ENCODE measurements at regions not wholly inside any gene's neighbourhood (a gene's known extent, or its start where the extent isn't known, plus 50 kb on each side); places are given as distances from the start of the nearest gene placed in this dataset.

DNA sequence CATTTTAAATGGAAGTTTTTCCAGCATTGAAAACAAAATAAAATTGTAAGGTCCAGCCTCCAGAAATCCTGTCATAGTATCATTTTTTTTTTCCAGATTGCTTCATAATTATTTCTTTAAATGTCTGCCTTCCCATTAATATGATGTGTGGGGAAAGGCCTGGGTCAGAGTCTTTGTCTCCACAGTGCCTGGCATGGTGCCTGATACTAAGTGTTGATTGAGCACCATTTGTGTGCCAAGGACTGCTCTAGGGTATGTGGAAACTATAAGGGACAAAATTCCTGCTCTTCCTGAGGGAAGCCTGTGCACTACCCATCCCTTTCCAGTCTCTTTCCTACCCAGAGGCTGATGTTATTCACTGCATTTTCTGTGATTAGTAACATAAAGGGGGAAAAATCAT lies 53.1 kb upstream of the BEND4 start:
- no peak for TF ChIP-seq EZH2phosphoT487 (IDR thresholded peaks at IDR 0.05; ENCODE audit: low read depth)
- TF ChIP-seq, protein P1, sequence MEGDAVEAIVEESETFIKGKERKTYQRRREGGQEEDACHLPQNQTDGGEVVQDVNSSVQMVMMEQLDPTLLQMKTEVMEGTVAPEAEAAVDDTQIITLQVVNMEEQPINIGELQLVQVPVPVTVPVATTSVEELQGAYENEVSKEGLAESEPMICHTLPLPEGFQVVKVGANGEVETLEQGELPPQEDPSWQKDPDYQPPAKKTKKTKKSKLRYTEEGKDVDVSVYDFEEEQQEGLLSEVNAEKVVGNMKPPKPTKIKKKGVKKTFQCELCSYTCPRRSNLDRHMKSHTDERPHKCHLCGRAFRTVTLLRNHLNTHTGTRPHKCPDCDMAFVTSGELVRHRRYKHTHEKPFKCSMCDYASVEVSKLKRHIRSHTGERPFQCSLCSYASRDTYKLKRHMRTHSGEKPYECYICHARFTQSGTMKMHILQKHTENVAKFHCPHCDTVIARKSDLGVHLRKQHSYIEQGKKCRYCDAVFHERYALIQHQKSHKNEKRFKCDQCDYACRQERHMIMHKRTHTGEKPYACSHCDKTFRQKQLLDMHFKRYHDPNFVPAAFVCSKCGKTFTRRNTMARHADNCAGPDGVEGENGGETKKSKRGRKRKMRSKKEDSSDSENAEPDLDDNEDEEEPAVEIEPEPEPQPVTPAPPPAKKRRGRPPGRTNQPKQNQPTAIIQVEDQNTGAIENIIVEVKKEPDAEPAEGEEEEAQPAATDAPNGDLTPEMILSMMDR (IDR thresholded peaks at IDR 0.05; ENCODE audit: low read depth, low read length) = no peak
- Histone ChIP-seq H3K9ac (ENCODE audit: low read length) (no peak overlapping the region), H3K9me3 (ENCODE audit: insufficient read depth, low read length) (no peaks in the 10 kb centered on the region), H3K4me3 (ENCODE audit: low read length) (no peak overlapping the region), H3K27ac (ENCODE audit: low read length) (no peak overlapping the region), H3K4me2 (ENCODE audit: low read length) (no peak overlapping the region), H3K27me3 (ENCODE audit: low read depth, low read length) (no peaks in the 10 kb centered on the region), H3K4me1 (ENCODE audit: low read length) (no peaks in the 10 kb centered on the region), H2AFZ (ENCODE audit: low read depth, low read length) (no peak overlapping the region), H4K20me1 (ENCODE audit: insufficient read depth, low read length) (no peaks in the 10 kb centered on the region), H3K36me3 (replicated peaks; ENCODE audit: low read depth, low read length) (no peaks in the 10 kb centered on the region), H3K79me2 (ENCODE audit: low read length) (no peaks in the 10 kb centered on the region)

DNA sequence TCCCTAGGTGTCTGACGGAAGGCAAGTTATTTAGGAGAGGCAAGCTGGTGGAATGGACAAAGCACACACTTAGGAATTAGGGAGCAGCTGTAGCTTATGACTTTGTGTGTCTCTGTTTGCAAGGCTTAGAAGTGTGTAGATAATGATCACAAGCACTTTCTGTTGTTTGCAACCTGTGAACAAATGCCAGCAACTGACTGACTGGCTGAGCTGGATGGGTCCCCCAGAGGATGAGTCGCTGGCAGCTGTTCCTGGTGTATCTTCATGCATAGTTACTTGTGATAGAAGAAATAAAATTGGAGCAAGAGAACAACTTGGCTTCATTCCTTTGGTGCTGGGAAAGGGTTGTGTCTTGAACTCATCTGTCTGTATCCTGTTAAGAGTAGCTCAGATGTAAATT lies 64.2 kb upstream of the BEND4 start:
- no peak overlapping the region for H3K27ac ChIP-seq (ENCODE audit: low read length)
- H3K4me2 ChIP-seq (ENCODE audit: low read length) = no peak overlapping the region
- no peak overlapping the region for H2AFZ ChIP-seq (ENCODE audit: low read depth, low read length)
- TF ChIP-seq, protein P1 (IDR thresholded peaks at IDR 0.05; ENCODE audit: low read depth, low read length) = no peak
- TF ChIP-seq EZH2phosphoT487 (IDR thresholded peaks at IDR 0.05; ENCODE audit: low read depth) = no peak
- no peaks in the 10 kb centered on the region for H3K9me3 ChIP-seq (ENCODE audit: insufficient read depth, low read length)
- no peak overlapping the region for H3K9ac ChIP-seq (ENCODE audit: low read length)
- no peaks in the 10 kb centered on the region for H3K27me3 ChIP-seq (ENCODE audit: low read depth, low read length)
- H3K79me2 ChIP-seq (ENCODE audit: low read length) = no peaks in the 10 kb centered on the region
- no peaks in the 10 kb centered on the region for H3K36me3 ChIP-seq (replicated peaks; ENCODE audit: low read depth, low read length)
- H4K20me1 ChIP-seq (ENCODE audit: insufficient read depth, low read length) = no peaks in the 10 kb centered on the region
- no peaks in the 10 kb centered on the region for H3K4me1 ChIP-seq (ENCODE audit: low read length)
- H3K4me3 ChIP-seq (ENCODE audit: low read length) = no peak overlapping the region

DNA sequence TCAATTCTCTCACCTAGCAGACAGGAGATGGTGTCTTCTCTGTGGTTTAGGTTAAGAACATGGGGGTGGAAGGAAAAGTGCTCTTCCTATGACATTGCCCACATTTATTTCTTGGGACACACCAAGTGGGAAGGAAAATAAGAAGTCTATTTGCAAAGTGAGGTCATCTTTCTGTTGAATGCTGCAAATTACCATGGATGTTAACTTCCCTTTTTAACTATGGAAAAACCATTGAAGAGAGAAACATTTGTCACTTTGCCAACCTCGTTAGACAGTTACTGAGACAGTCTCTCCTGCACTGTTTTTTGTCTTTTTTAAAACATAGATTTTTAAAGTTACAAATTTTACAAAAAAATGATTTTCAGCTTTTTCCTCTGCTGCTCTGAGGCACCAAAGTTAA lies 72.8 kb upstream of the BEND4 start:
- no peak overlapping the region for H3K9ac ChIP-seq (ENCODE audit: low read length)
- TF ChIP-seq, protein P1 (IDR thresholded peaks at IDR 0.05; ENCODE audit: low read depth, low read length) = no peak
- TF ChIP-seq EZH2phosphoT487 (IDR thresholded peaks at IDR 0.05; ENCODE audit: low read depth) = no peak
- no peaks in the 10 kb centered on the region for H3K79me2 ChIP-seq (ENCODE audit: low read length)
- H3K9me3 ChIP-seq (ENCODE audit: insufficient read depth, low read length) = no peaks in the 10 kb centered on the region
- H3K27me3 ChIP-seq (ENCODE audit: low read depth, low read length) = no peaks in the 10 kb centered on the region
- no peaks in the 10 kb centered on the region for H3K36me3 ChIP-seq (replicated peaks; ENCODE audit: low read depth, low read length)
- no peak overlapping the region for H3K4me2 ChIP-seq (ENCODE audit: low read length)
- H3K27ac ChIP-seq (ENCODE audit: low read length) = no peak overlapping the region
- H2AFZ ChIP-seq (ENCODE audit: low read depth, low read length) = no peak overlapping the region
- no peak overlapping the region for H3K4me3 ChIP-seq (ENCODE audit: low read length)
- no peaks in the 10 kb centered on the region for H4K20me1 ChIP-seq (ENCODE audit: insufficient read depth, low read length)
- no peaks in the 10 kb centered on the region for H3K4me1 ChIP-seq (ENCODE audit: low read length)

DNA sequence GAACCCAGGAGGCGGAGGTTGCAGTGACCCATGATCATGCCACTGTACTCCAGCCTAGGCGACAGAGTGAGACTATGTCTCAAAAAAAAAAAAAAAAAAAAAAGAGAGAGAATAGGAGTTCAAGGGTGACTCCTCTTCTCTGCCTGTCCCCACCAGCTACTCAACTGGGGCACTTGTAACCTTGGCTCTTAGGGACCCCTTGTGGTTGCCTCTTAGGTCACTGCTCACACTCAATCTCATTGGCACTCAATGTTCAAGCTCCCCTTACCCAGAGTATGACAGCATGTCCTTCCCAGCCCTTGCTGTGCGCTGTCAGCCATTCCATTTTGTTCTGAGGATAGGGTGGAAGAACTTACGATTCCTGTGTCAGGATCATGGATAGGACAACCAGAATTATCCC lies 82.4 kb upstream of the BEND4 start:
- no peak overlapping the region for H3K4me3 ChIP-seq (ENCODE audit: low read length)
- no peaks in the 10 kb centered on the region for H3K79me2 ChIP-seq (ENCODE audit: low read length)
- H3K4me1 ChIP-seq (ENCODE audit: low read length) = no peaks in the 10 kb centered on the region
- TF ChIP-seq, protein P1 (IDR thresholded peaks at IDR 0.05; ENCODE audit: low read depth, low read length) = no peak
- TF ChIP-seq EZH2phosphoT487 (IDR thresholded peaks at IDR 0.05; ENCODE audit: low read depth) = no peak
- H3K4me2 ChIP-seq (ENCODE audit: low read length) = no peak overlapping the region
- no peak overlapping the region for H3K9ac ChIP-seq (ENCODE audit: low read length)
- no peak overlapping the region for H2AFZ ChIP-seq (ENCODE audit: low read depth, low read length)
- H3K27ac ChIP-seq (ENCODE audit: low read length) = no peak overlapping the region
- H3K9me3 ChIP-seq (ENCODE audit: insufficient read depth, low read length) = no peaks in the 10 kb centered on the region
- H3K27me3 ChIP-seq (ENCODE audit: low read depth, low read length) = no peaks in the 10 kb centered on the region
- no peaks in the 10 kb centered on the region for H3K36me3 ChIP-seq (replicated peaks; ENCODE audit: low read depth, low read length)
- H4K20me1 ChIP-seq (ENCODE audit: insufficient read depth, low read length) = no peaks in the 10 kb centered on the region
